Lung (tissue), 11 donors: ENCODE measurements at regions not wholly inside any gene's neighbourhood (a gene's known extent, or its start where the extent isn't known, plus 50 kb on each side); places are given as distances from the start of the nearest gene placed in this dataset.

Experiments used
- ATAC-seq: fragments of 200-7000 bp; cut with Tn5 transposase; one replicate; pipeline ENCODE4 v1.9.1; 2020; ENCODE audit warnings: moderate number of reproducible peaks; ENCODE audit not compliant: insufficient read depth, low FRiP score
- DNase-seq, 3 donors: peaks; one replicate each; pipeline ENCODE4 v3.0.0-alpha.2; 2013 to 2017
- H3K27ac ChIP-seq, 2 donors: one replicate each; pipeline ENCODE4 v1.5.1; 2013; ENCODE audit warnings: mild to moderate bottlenecking in 2 of 2, moderate library complexity in 2 of 2, control low read depth in 1 of 2, inconsistent platforms in 1 of 2, low read depth in 1 of 2, low read length in 1 of 2
- H3K27me3 ChIP-seq, 3 donors: one replicate each; pipeline ENCODE4 v1.5.1; 2013; ENCODE audit warnings: low read length in 2 of 3; ENCODE audit not compliant: control insufficient read depth in 3 of 3, insufficient read depth in 3 of 3
- H3K36me3 ChIP-seq, 4 donors: one replicate each; pipeline ENCODE4 v1.5.1; 2013; ENCODE audit warnings: low read length in 4 of 4, mild to moderate bottlenecking in 1 of 4, moderate library complexity in 1 of 4; ENCODE audit not compliant: control insufficient read depth in 4 of 4, insufficient read depth in 4 of 4
- H3K4me1 ChIP-seq, 5 donors: one replicate each; pipeline ENCODE4 v1.5.1; 2013; ENCODE audit warnings: low read length in 5 of 5, mild to moderate bottlenecking in 2 of 5, moderate library complexity in 1 of 5; ENCODE audit not compliant: control insufficient read depth in 5 of 5, insufficient read depth in 5 of 5
- H3K4me3 ChIP-seq: one replicate; pipeline ENCODE4 v1.5.1; 2013; ENCODE audit warnings: mild to moderate bottlenecking, control low read depth, moderate library complexity
- H3K9ac ChIP-seq, 2 donors: one replicate each; pipeline ENCODE4 v1.5.1; 2013; ENCODE audit warnings: low read length in 2 of 2, control low read depth in 1 of 2; ENCODE audit not compliant: insufficient read depth in 1 of 2
- H3K9me3 ChIP-seq, 4 donors: one replicate each; pipeline ENCODE4 v1.5.1; 2013; ENCODE audit warnings: low read length in 3 of 4, mild to moderate bottlenecking in 1 of 4, moderate library complexity in 1 of 4; ENCODE audit not compliant: control insufficient read depth in 4 of 4, insufficient read depth in 3 of 4
- WGBS, 2 donors: extraction: QIAGEN DNeasy Blood & Tissue Kit; methylation state at CpG; one replicate each; pipeline ENCODE4 v1.1.7; 2013; 5-methylcytosine and 5-hydroxymethylcytosine counted together
- TF ChIP-seq, protein P1 (sequence below): IDR thresholded peaks from 2 replicates; pipeline ENCODE4 v1.5.1; 2012; ENCODE audit warnings: mild to moderate bottlenecking; ENCODE audit errors: control extremely low read depth, extremely low read depth
- donor health status: control.
- donor health status: control.
- donor health status: Bipolar disorder and iron deficiency.
- donor health status: healthy.
- donor health status: DM: yes; HTN: yes; CAD: no.

DNA sequence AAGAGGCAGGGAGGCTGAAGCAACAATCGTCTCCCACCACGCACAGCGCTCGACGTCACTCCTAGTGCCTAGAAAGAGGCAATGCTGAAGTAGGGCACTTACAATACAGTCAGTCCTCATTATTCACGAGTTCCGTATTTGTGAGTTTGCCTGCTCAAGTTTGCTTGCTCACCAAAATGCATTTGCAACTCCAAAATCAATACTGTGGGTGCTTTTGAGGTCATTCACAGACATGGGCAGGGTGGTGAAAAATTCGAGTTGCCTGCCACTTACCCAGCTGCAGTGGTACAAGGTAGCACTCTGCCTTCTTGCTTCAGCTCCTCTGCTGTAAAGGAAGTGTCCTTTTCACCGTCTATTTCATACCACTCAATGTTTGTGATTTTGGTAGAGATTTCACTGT is 113.7 kb upstream of the NCK2 start:
- TF ChIP-seq, protein P1, sequence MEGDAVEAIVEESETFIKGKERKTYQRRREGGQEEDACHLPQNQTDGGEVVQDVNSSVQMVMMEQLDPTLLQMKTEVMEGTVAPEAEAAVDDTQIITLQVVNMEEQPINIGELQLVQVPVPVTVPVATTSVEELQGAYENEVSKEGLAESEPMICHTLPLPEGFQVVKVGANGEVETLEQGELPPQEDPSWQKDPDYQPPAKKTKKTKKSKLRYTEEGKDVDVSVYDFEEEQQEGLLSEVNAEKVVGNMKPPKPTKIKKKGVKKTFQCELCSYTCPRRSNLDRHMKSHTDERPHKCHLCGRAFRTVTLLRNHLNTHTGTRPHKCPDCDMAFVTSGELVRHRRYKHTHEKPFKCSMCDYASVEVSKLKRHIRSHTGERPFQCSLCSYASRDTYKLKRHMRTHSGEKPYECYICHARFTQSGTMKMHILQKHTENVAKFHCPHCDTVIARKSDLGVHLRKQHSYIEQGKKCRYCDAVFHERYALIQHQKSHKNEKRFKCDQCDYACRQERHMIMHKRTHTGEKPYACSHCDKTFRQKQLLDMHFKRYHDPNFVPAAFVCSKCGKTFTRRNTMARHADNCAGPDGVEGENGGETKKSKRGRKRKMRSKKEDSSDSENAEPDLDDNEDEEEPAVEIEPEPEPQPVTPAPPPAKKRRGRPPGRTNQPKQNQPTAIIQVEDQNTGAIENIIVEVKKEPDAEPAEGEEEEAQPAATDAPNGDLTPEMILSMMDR: no peak
- H3K27me3 ChIP-seq: no peaks in the 10 kb centered on the region
- H3K9me3 ChIP-seq: no peaks in the 10 kb centered on the region
- peaks cover 0 to 7% (median 0%) of the 10 kb centered on the region in 5 donors for H3K4me1 ChIP-seq
- H3K36me3 ChIP-seq: no peaks in the 10 kb centered on the region
- H3K9ac ChIP-seq: no peak overlapping the region
- no peak overlapping the region for H3K4me3 ChIP-seq
- WGBS, 2 donors: 77 to 85% methylated on average over 9 of the region's 9 CpGs
- no peak for DNase-seq
- H3K27ac ChIP-seq: no peak overlapping the region
- no peak for ATAC-seq

DNA sequence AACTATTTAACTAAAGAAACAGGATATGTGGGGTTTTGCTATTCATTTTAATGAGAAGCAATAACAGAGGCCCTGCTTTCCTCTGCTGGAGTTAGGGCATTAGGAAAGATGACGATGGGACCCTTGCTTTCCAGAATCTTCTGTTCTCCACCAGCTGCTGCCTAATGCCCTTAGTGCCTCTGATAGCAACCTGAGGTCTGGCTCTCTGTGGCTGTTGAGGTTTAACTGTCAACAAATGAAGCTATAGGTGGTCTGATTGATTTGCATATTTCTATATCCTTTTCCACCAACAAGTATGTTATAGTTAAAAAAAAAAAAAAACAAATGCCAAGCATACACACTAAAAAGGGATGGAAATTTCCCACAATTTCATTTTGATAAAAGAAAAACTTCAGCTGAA is 115.1 kb upstream of the NCK2 start:
- DNase-seq (no peak), ATAC-seq (no peak)
- peaks cover 0 to 7% (median 0%) of the 10 kb centered on the region in 5 donors for H3K4me1 ChIP-seq
- TF ChIP-seq, protein P1: no peak
- no peak overlapping the region for H3K9ac ChIP-seq
- H3K9me3 ChIP-seq: no peaks in the 10 kb centered on the region
- H3K4me3 ChIP-seq: no peak overlapping the region
- WGBS, 2 donors: 87 to 89% methylated on average over 1 of the region's 1 CpG
- H3K36me3 ChIP-seq: no peaks in the 10 kb centered on the region
- H3K27ac ChIP-seq: no peak overlapping the region
- no peaks in the 10 kb centered on the region for H3K27me3 ChIP-seq

DNA sequence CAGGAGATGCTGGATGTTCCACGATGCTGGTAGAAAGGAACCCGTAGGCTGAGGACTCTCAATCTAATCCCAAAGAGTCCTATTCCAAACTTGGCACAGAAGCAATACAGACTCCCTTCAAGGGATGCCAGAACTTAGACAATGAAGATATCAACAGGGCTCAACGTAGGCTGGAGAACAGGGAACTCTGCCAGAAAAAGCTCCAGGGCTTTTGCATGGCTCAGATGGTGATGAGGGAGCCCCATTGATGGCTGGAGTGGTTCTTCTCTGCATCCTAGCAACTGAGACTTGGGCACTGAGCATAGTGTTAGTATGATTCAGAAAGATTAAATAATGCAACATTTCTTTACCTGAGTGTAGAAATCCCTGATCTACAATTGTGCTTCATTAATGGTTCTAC is 117.2 kb upstream of the NCK2 start:
- Histone ChIP-seq H3K9ac (no peak overlapping the region), H3K27me3 (no peaks in the 10 kb centered on the region), H3K27ac (no peak overlapping the region), H3K9me3 (no peaks in the 10 kb centered on the region), H3K4me3 (no peak overlapping the region), H3K4me1 (no peaks in the 10 kb centered on the region), H3K36me3 (no peaks in the 10 kb centered on the region)
- 70 to 84% methylated on average over 3 of the region's 3 CpGs for WGBS, 2 donors
- DNase-seq (no peak), ATAC-seq (no peak)
- TF ChIP-seq, protein P1: no peak

DNA sequence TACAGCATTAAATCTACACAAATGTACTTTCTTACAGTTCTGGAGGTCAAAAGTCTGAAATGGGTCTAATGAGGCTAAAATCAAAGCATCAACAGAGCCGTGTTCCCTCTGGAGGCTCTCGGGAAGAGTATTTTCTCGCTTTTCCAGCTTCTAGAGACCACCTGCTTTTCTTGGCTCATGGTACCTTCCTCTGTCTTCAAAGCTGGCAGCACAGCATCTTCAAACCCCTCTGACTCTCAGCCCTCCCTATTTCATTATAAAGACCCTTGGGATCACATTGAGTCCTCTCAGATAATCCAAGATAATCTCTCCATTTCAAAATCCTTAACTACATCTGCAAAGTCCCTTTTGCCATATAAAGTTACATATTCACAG is 117.8 kb upstream of the NCK2 start:
- H3K9me3 ChIP-seq: no peaks in the 10 kb centered on the region
- ATAC-seq: no peak
- no peak overlapping the region for H3K27ac ChIP-seq
- no peak overlapping the region for H3K4me3 ChIP-seq
- H3K9ac ChIP-seq: no peak overlapping the region
- H3K36me3 ChIP-seq: no peaks in the 10 kb centered on the region
- TF ChIP-seq, protein P1: no peak
- no peak for DNase-seq
- no peaks in the 10 kb centered on the region for H3K4me1 ChIP-seq
- H3K27me3 ChIP-seq: no peaks in the 10 kb centered on the region
- 90 to 93% methylated on average over 3 of the region's 3 CpGs for WGBS, 2 donors
